Fibroblast of the aortic adventitia (primary cell): ENCODE measurements at regions not wholly inside any gene's neighbourhood (a gene's known extent, or its start where the extent isn't known, plus 50 kb on each side); places are given as distances from the start of the nearest gene placed in this dataset.

Experiments
- DNase-seq: peaks from one replicate; pipeline ENCODE4 v3.0.0-alpha.2; 2010; ENCODE audit warnings: low read depth
- H3K4me3 ChIP-seq: 2 replicates; pipeline ENCODE4 v1.5.1; 2011; ENCODE audit warnings: low read depth, mild to moderate bottlenecking, control low read depth, low read length, moderate library complexity
- CTCF ChIP-seq: IDR thresholded peaks from 2 replicates; pipeline ENCODE4 v1.5.1; 2011; ENCODE audit warnings: mild to moderate bottlenecking, low read length, control low read depth, inconsistent platforms; ENCODE audit not compliant: insufficient read depth

- no peak overlapping the region for H3K4me3 ChIP-seq
- TF ChIP-seq CTCF: no peak
- DNase-seq: no peak
Observed at GRCh38 chr6:165962366-165962765, 205.3 kb downstream of the TBXT start.

- no peak for DNase-seq
- H3K4me3 ChIP-seq: no peak overlapping the region
- TF ChIP-seq CTCF: no peak
Observed at GRCh38 chr6:165961233-165961632, 206.4 kb downstream of the TBXT start.

- H3K4me3 ChIP-seq: no peak overlapping the region
- no peak for DNase-seq
- TF ChIP-seq CTCF: no peak
Observed at GRCh38 chr6:165960695-165961094, 207.0 kb downstream of the TBXT start.

- no peak for TF ChIP-seq CTCF
- no peak for DNase-seq
- H3K4me3 ChIP-seq: no peak overlapping the region
Observed at GRCh38 chr6:165959627-165960026, 208.0 kb downstream of the TBXT start.

- H3K4me3 ChIP-seq: no peak overlapping the region
- DNase-seq: no peak
- TF ChIP-seq CTCF: no peak
Observed at GRCh38 chr6:165956874-165957273, 210.8 kb downstream of the TBXT start.

- DNase-seq: no peak
- H3K4me3 ChIP-seq: no peak overlapping the region
- no peak for TF ChIP-seq CTCF
Observed at GRCh38 chr6:165952514-165952913, 215.1 kb downstream of the TBXT start.

GRCh38 chr6:165950316-165950715, 217.3 kb downstream of the TBXT start:
- H3K4me3 ChIP-seq: no peak overlapping the region
- DNase-seq: no peak
- no peak for TF ChIP-seq CTCF
